B cell (primary cell): ENCODE measurements at regions not wholly inside any gene's neighbourhood (a gene's known extent, or its start where the extent isn't known, plus 50 kb on each side); places are given as distances from the start of the nearest gene placed in this dataset.

ENCODE experiments used
- ATAC-seq: fragments of 200-7000 bp; cut with Tn5 transposase; one replicate; pipeline ENCODE4 v1.10.0; 2021; ENCODE audit warnings: low read depth, mild to moderate bottlenecking, moderate number of reproducible peaks, moderate library complexity
- CTCF ChIA-PET: fragments of 350-600 bp; sonication (Branson Sonifier 250); formaldehyde crosslinking; loops from one replicate; lab custom pipeline; 2021; ENCODE audit warnings: antibody characterized with exemption, inconsistent platforms; lab: Charles Lee
- POLR2A ChIA-PET: fragments of 350-600 bp; sonication (Branson Sonifier 250); formaldehyde crosslinking; loops from one replicate; lab custom pipeline; 2021; ENCODE audit warnings: antibody characterized with exemption; lab: Charles Lee
- DNase-seq: peaks from one replicate; pipeline ENCODE4 v3.0.0; 2013
- H2AFZ ChIP-seq: 2 replicates; pipeline ENCODE4 v1.6.1; 2012; ENCODE audit warnings: mild to moderate bottlenecking, low read depth, low read length; ENCODE audit not compliant: insufficient read depth, poor library complexity, severe bottlenecking
- H3K27ac ChIP-seq, 2 donors: 1 replicate in 1 of 2; 2 replicates in 1 of 2; pipeline ENCODE4 v1.5.1; 2012 to 2013; ENCODE audit warnings: low read length in 2 of 2, mild to moderate bottlenecking in 2 of 2, moderate library complexity in 1 of 2
- H3K27me3 ChIP-seq, 4 experiments: fragments of 200-600 bp in 1 of 4; sonication (generic) in 1 of 4; replicated peaks in 1 of 4; 1 replicate in 2 of 4; 2 replicates in 2 of 4; pipeline versions ENCODE4 v1.6.1 to v1.7.0; 2013 to 2016; ENCODE audit warnings: low read length in 3 of 4, mild to moderate bottlenecking in 2 of 4, mixed read lengths in 1 of 4, moderate library complexity in 1 of 4; ENCODE audit not compliant: insufficient read depth in 4 of 4, control insufficient read depth in 3 of 4; ENCODE audit errors: control extremely low read depth in 1 of 4
- H3K36me3 ChIP-seq, 2 experiments: replicated peaks in 1 of 2; 1 replicate in 1 of 2; 2 replicates in 1 of 2; pipeline versions ENCODE4 v1.6.1 to v1.7.1; 2013; ENCODE audit warnings: low read length in 1 of 2; ENCODE audit not compliant: insufficient read depth in 2 of 2, control insufficient read depth in 1 of 2; ENCODE audit errors: control extremely low read depth in 1 of 2, extremely low read depth in 1 of 2
- H3K4me1 ChIP-seq, 2 donors: fragments of 200-600 bp in 1 of 2; sonication (generic) in 1 of 2; 1 replicate in 1 of 2; 2 replicates in 1 of 2; pipeline versions ENCODE4 v1.5.1 to v1.6.1; 2013 to 2017; ENCODE audit warnings: low read length in 2 of 2; ENCODE audit not compliant: control insufficient read depth in 2 of 2, insufficient read depth in 2 of 2
- H3K4me2 ChIP-seq: replicated peaks from 2 replicates; pipeline ENCODE3; 2012; ENCODE audit warnings: mild to moderate bottlenecking, low read depth, low read length; ENCODE audit not compliant: poor library complexity, severe bottlenecking
- H3K4me3 ChIP-seq, 5 experiments: fragments of 200-600 bp in 1 of 5; sonication (generic) in 1 of 5; 1 replicate in 3 of 5; 2 replicates in 2 of 5; pipeline versions ENCODE4 v1.5.1 to v1.7.0; 2011 to 2016; ENCODE audit warnings: low read length in 4 of 5, mild to moderate bottlenecking in 4 of 5, low read depth in 2 of 5, control low read depth in 1 of 5, moderate library complexity in 1 of 5; ENCODE audit not compliant: insufficient read depth in 1 of 5; ENCODE audit errors: control extremely low read depth in 1 of 5, extremely low read depth in 1 of 5
- H3K79me2 ChIP-seq: fragments of 200-600 bp; sonication (generic); one replicate; pipeline ENCODE4 v1.6.0; 2016; ENCODE audit warnings: low read length; ENCODE audit not compliant: control insufficient read depth, insufficient read depth
- H3K9ac ChIP-seq: fragments of 200-600 bp; sonication (generic); 2 replicates; pipeline ENCODE4 v1.6.1; 2017; ENCODE audit warnings: mild to moderate bottlenecking, low read length, moderate library complexity
- H3K9me3 ChIP-seq, 3 donors: one replicate each; pipeline versions ENCODE4 v1.6.1 to v1.7.1; 2013; ENCODE audit warnings: low read length in 2 of 3; ENCODE audit not compliant: control insufficient read depth in 2 of 3, insufficient read depth in 1 of 3; ENCODE audit errors: control extremely low read depth in 1 of 3
- H4K20me1 ChIP-seq: 2 replicates; pipeline ENCODE4 v1.6.0; 2012; ENCODE audit warnings: mild to moderate bottlenecking, low read length; ENCODE audit not compliant: insufficient read depth, control insufficient read depth, poor library complexity, severe bottlenecking
- H3K27ac Mint-ChIP-seq: one replicate; pipeline ENCODE4 v1.8.0; 2021; ENCODE audit warnings: mixed read lengths
- H3K27me3 Mint-ChIP-seq: one replicate; pipeline ENCODE4 v1.8.0; 2021; ENCODE audit warnings: mixed read lengths
- H3K4me1 Mint-ChIP-seq: one replicate; pipeline ENCODE4 v1.8.0; 2021; ENCODE audit warnings: mixed read lengths
- H3K4me3 Mint-ChIP-seq: one replicate; pipeline ENCODE4 v1.8.0; 2021; ENCODE audit warnings: mixed read lengths
- H3K9me3 Mint-ChIP-seq: one replicate; pipeline ENCODE4 v1.8.0; 2022; ENCODE audit warnings: mixed read lengths; ENCODE audit not compliant: insufficient read depth
- CTCF ChIP-seq: fragments of 200-600 bp; IDR thresholded peaks from one replicate; pipeline ENCODE4 v1.8.0; 2022; ENCODE audit warnings: antibody characterized with exemption, mild to moderate bottlenecking
- EZH2 ChIP-seq: IDR thresholded peaks from 2 replicates; pipeline ENCODE4 v1.6.1; 2012; ENCODE audit warnings: borderline replicate concordance, low read depth, mild to moderate bottlenecking, moderate library complexity, low read length; ENCODE audit not compliant: insufficient read depth, poor library complexity, severe bottlenecking
- WGBS: methylation state at CpG from one replicate; pipeline ENCODE4 v1.1.5; 2013; ENCODE audit warnings: missing lambda C conversion rate; ENCODE audit not compliant: insufficient coverage; 5-methylcytosine and 5-hydroxymethylcytosine counted together
- intact Hi-C: fragments of 100-400 bp; cut with micrococcal nuclease; formaldehyde crosslinking; loops from one replicate; pipeline ENCODE4 v1.10.0; 2022

DNA sequence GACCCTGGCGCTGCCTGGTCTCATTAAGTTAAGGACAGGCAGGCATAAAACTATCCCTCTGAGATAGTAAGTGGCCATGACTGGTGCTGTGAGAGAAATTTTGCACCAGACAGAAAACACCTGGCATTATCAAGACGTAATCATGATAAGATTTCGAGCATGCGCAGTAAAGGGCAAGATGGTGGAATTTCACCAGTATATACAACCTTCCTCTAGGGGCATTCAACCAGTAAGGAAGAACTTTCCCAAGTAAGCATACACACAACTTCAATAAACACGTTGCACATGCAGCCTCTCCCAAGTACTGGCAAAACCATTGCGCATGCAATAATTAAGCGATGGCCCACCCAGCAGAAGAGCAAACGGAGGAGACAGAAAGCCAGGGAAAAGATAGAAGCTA, 1376.4 kb upstream of the CRIM1 start:
- H3K9me3 Mint-ChIP-seq, result peaks cover 13% of the 10 kb centered on the region
- no peaks in the 10 kb centered on the region for H3K27me3 Mint-ChIP-seq
- H4K20me1 ChIP-seq, result no peaks in the 10 kb centered on the region
- WGBS, result 87% methylated on average over 7 of the region's 8 CpGs
- no peak overlapping the region for H3K9ac ChIP-seq
- no peak overlapping the region for H2AFZ ChIP-seq
- H3K79me2 ChIP-seq, result no peaks in the 10 kb centered on the region
- H3K4me3 ChIP-seq, result no peak overlapping the region
- no peaks in the 10 kb centered on the region for H3K36me3 ChIP-seq
- H3K4me1 ChIP-seq, result no peaks in the 10 kb centered on the region
- H3K4me3 Mint-ChIP-seq, result no peak overlapping the region
- ChIA-PET POLR2A (no interaction called here), CTCF (no interaction called here)
- no peak overlapping the region for H3K27ac Mint-ChIP-seq
- no peaks in the 10 kb centered on the region for H3K27me3 ChIP-seq
- ATAC-seq (no peak), DNase-seq (no peak)
- no peaks in the 10 kb centered on the region for H3K4me1 Mint-ChIP-seq
- TF ChIP-seq EZH2 (no peak), CTCF (no peak)
- intact Hi-C loops, result no loop called here
- H3K27ac ChIP-seq, result no peak overlapping the region
- peaks cover 0 to 3% (median 0%) of the 10 kb centered on the region in 3 donors for H3K9me3 ChIP-seq
- no peak overlapping the region for H3K4me2 ChIP-seq

GRCh38 chr2:34961822-34962221, 1362.7 kb upstream of the FAM98A start:
- no CpG with 5 or more reads among the region's 3 CpGs for WGBS
- CTCF ChIA-PET, result no interaction called here
- POLR2A ChIA-PET, result no interaction called here

More at GRCh38 chr2:34961822-34962221, 1362.7 kb upstream of the FAM98A start:
- no peaks in the 10 kb centered on the region for H3K36me3 ChIP-seq
- H3K27me3 ChIP-seq, result no peaks in the 10 kb centered on the region
- no peak overlapping the region for H3K9ac ChIP-seq
- ATAC-seq (no peak), DNase-seq (no peak)
- H3K27me3 Mint-ChIP-seq, result no peaks in the 10 kb centered on the region
- H4K20me1 ChIP-seq, result no peaks in the 10 kb centered on the region
- no peaks in the 10 kb centered on the region for H3K4me1 ChIP-seq
- H3K9me3 ChIP-seq, result peaks cover 0 to 7% (median 0%) of the 10 kb centered on the region in 3 donors
- no peaks in the 10 kb centered on the region for H3K9me3 Mint-ChIP-seq
- no peak overlapping the region for H3K4me3 Mint-ChIP-seq
- H3K4me2 ChIP-seq, result no peak overlapping the region
- H3K4me1 Mint-ChIP-seq, result no peaks in the 10 kb centered on the region
- H3K79me2 ChIP-seq, result no peaks in the 10 kb centered on the region
- intact Hi-C loops, result no loop called here
- H3K27ac ChIP-seq, result no peak overlapping the region
- H3K4me3 ChIP-seq, result no peak overlapping the region
- no peak overlapping the region for H3K27ac Mint-ChIP-seq
- H2AFZ ChIP-seq, result no peak overlapping the region
- TF ChIP-seq CTCF, result no peak
- TF ChIP-seq EZH2, result no peak
